Breast epithelium (tissue), 3 donors: ENCODE measurements at regions not wholly inside any gene's neighbourhood (a gene's known extent, or its start where the extent isn't known, plus 50 kb on each side); places are given as distances from the start of the nearest gene placed in this dataset.

Experiments used
- POLR2AphosphoS5 ChIP-seq, 3 donors: sonication (generic); formaldehyde crosslinking; IDR thresholded peaks; one replicate each; pipeline ENCODE4 v1.6.1; 2017; ENCODE audit warnings: antibody characterized with exemption in 3 of 3
- TF ChIP-seq, protein P1 (sequence below), 3 donors: fragments of 450-650 bp; IDR thresholded peaks; one replicate each; pipeline ENCODE4 v1.5.1; 2016 to 2017; ENCODE audit warnings: antibody characterized with exemption in 3 of 3, mild to moderate bottlenecking in 3 of 3, moderate library complexity in 3 of 3

DNA sequence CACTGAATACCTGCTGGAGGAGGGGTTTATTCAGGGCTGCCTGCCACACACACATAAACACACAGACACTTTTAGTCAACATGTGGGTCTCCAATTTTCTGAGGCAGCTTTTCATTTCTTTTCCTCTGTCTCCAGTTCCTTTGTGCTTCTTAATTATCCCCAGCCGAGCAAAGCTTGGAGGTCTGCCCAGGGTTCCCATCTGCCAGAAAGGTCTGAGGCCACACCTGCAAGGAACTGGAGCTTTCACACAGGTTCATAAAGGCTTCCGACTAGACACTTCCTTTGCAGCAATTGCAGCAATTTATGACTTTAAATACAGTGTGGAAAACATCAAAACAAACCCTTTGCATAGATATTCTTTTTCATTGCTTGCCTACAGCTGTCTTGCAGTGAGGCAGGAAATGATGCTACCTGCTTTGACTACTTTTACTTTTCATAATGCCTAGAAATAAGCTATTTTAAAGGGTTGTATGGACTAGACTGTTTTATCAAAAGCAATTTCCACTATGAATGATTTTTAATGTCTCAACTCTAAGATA lies 1318.9 kb downstream of the AACS start:
- TF ChIP-seq, protein P1, sequence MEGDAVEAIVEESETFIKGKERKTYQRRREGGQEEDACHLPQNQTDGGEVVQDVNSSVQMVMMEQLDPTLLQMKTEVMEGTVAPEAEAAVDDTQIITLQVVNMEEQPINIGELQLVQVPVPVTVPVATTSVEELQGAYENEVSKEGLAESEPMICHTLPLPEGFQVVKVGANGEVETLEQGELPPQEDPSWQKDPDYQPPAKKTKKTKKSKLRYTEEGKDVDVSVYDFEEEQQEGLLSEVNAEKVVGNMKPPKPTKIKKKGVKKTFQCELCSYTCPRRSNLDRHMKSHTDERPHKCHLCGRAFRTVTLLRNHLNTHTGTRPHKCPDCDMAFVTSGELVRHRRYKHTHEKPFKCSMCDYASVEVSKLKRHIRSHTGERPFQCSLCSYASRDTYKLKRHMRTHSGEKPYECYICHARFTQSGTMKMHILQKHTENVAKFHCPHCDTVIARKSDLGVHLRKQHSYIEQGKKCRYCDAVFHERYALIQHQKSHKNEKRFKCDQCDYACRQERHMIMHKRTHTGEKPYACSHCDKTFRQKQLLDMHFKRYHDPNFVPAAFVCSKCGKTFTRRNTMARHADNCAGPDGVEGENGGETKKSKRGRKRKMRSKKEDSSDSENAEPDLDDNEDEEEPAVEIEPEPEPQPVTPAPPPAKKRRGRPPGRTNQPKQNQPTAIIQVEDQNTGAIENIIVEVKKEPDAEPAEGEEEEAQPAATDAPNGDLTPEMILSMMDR (IDR thresholded peaks at IDR 0.05), result no peak
- no peak for TF ChIP-seq POLR2AphosphoS5 (IDR thresholded peaks at IDR 0.05)
